ENCODE measurements at regions not wholly inside any gene's neighbourhood (a gene's known extent, or its start where the extent isn't known, plus 50 kb on each side); places are given as distances from the start of the nearest gene placed in this dataset.

- TF ChIP-seq CTCF (conservative IDR thresholded peaks at IDR 0.05; ENCODE audit: low read length) (no peak), EZH2phosphoT487 (IDR thresholded peaks at IDR 0.05; ENCODE audit: borderline replicate concordance, low read depth, low read length) (no peak)
These were observed 411.9 kb upstream of the ZP4 start for GRCh38 chr1:238302646-238303045.

All from OCI-LY7 (cell line).